NT2/D1 (cell line): ENCODE measurements at regions not wholly inside any gene's neighbourhood (a gene's known extent, or its start where the extent isn't known, plus 50 kb on each side); places are given as distances from the start of the nearest gene placed in this dataset.

Experiments
- DNase-seq: peaks from one replicate; pipeline ENCODE4 v3.0.0-alpha.2; 2011; ENCODE audit warnings: low read depth, low spot score
- H3K27me3 ChIP-seq: 2 replicates; pipeline ENCODE4 v1.6.0; 2011; ENCODE audit warnings: mild to moderate bottlenecking; ENCODE audit not compliant: insufficient read length, insufficient read depth
- H3K36me3 ChIP-seq: 2 replicates; pipeline ENCODE4 v1.6.1; 2011; ENCODE audit warnings: mild to moderate bottlenecking, low read length, mixed read lengths; ENCODE audit not compliant: insufficient read depth, insufficient read length
- H3K4me1 ChIP-seq: 2 replicates; pipeline ENCODE4 v1.5.1; 2011; ENCODE audit not compliant: insufficient read depth, insufficient read length
- H3K4me3 ChIP-seq: 2 replicates; pipeline ENCODE4 v1.5.1; 2011; ENCODE audit warnings: low read depth; ENCODE audit not compliant: insufficient read length
- H3K9ac ChIP-seq: 2 replicates; pipeline ENCODE4 v1.6.0; 2011; ENCODE audit warnings: low read depth; ENCODE audit not compliant: insufficient read length
- H3K9me3 ChIP-seq: 2 replicates; pipeline ENCODE4 v1.5.1; 2011; ENCODE audit warnings: mild to moderate bottlenecking, low read length; ENCODE audit not compliant: insufficient read depth
- SUZ12 ChIP-seq: IDR thresholded peaks from 2 replicates; pipeline ENCODE4 v1.6.1; 2011; ENCODE audit not compliant: insufficient read length, insufficient read depth; ENCODE audit errors: extremely low read depth
- YY1 ChIP-seq: IDR thresholded peaks from 2 replicates; pipeline ENCODE4 v1.6.1; 2011; ENCODE audit not compliant: insufficient read length, insufficient read depth
- ZNF274 ChIP-seq: IDR thresholded peaks from 2 replicates; pipeline ENCODE4 v1.6.1; 2011; ENCODE audit warnings: mild to moderate bottlenecking, low read depth, low read length

DNA sequence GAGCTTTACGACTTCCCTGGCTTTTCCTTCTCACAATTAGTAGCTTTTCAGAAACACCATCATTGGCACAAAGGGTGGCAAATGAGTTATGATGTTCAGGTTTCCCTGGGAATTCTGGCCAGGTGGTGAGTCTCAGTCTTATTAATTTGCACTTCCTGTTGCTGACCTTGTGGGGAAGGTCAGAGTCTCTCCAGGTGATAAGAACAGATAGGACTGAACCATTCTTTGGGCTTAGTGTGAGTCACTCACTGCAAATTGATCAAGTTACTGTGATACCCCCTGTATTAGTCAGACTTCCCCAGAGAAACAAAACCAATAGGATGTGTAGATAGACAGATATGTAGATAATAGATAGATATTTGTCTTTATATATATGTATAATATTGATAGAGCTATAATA is 53.8 kb upstream of the RANBP3L start:
- H3K4me3 ChIP-seq: no peak overlapping the region
- H3K36me3 ChIP-seq: no peaks in the 10 kb centered on the region
- H3K9ac ChIP-seq: no peak overlapping the region
- H3K4me1 ChIP-seq: no peaks in the 10 kb centered on the region
- no peaks in the 10 kb centered on the region for H3K9me3 ChIP-seq
- TF ChIP-seq ZNF274 (no peak), SUZ12 (no peak), YY1 (no peak)
- no peak for DNase-seq
- no peaks in the 10 kb centered on the region for H3K27me3 ChIP-seq

- Histone ChIP-seq H3K4me3 (no peak overlapping the region), H3K9me3 (no peaks in the 10 kb centered on the region), H3K9ac (no peak overlapping the region), H3K4me1 (no peaks in the 10 kb centered on the region), H3K27me3 (no peaks in the 10 kb centered on the region), H3K36me3 (no peaks in the 10 kb centered on the region)
- TF ChIP-seq SUZ12 (no peak), YY1 (no peak), ZNF274 (no peak)
- no peak for DNase-seq
These were observed 55.2 kb upstream of the RANBP3L start for GRCh38 chr5:36356915-36357314.

DNA sequence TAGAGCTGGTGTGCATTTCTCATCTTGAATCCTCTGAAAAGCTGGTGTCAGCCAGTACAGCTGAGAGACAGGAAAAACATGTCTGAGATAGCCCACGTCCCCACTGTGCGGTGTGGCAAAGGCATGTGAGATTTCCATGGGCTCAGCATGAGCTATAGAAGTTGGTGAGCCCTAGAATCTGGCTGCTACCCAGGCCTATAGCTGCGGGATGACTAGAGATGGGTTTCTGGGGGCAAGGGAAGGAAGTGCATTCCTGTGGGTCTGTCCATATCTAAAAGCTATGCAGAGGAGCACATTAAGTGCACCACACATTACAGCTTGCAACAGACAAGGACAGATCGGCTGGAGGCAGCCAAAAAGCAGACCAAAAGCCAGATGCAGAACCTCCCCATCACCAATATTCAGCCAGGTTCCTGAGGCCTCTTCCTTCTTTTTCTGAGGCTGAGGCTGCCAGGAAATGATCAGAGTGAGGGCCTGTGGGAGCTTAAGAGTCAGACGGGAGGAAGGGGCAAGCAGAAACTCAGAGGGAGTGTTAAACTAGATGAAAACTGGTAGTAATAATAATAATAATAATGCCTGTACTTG is 55.8 kb upstream of the RANBP3L start:
- H3K27me3 ChIP-seq: no peaks in the 10 kb centered on the region
- H3K9me3 ChIP-seq: no peaks in the 10 kb centered on the region
- no peak overlapping the region for H3K4me3 ChIP-seq
- no peaks in the 10 kb centered on the region for H3K36me3 ChIP-seq
- DNase-seq: no peak
- H3K9ac ChIP-seq: no peak overlapping the region
- TF ChIP-seq SUZ12 (no peak), YY1 (no peak), ZNF274 (no peak)
- H3K4me1 ChIP-seq: no peaks in the 10 kb centered on the region

GRCh38 chr5:36359267-36359666 is 57.6 kb upstream of the RANBP3L start:
- DNase-seq: peak; percentile 8
- Histone ChIP-seq H3K36me3 (no peaks in the 10 kb centered on the region), H3K9ac (no peak overlapping the region), H3K9me3 (no peaks in the 10 kb centered on the region), H3K27me3 (no peaks in the 10 kb centered on the region), H3K4me3 (no peak overlapping the region), H3K4me1 (no peaks in the 10 kb centered on the region)
- TF ChIP-seq SUZ12 (no peak), ZNF274 (no peak), YY1 (no peak)

GRCh38 chr5:36360307-36360706 is 58.6 kb upstream of the RANBP3L start:
- H3K9ac ChIP-seq: no peak overlapping the region
- H3K4me3 ChIP-seq: no peak overlapping the region
- no peaks in the 10 kb centered on the region for H3K27me3 ChIP-seq
- H3K4me1 ChIP-seq: no peaks in the 10 kb centered on the region
- no peaks in the 10 kb centered on the region for H3K9me3 ChIP-seq
- DNase-seq: no peak
- TF ChIP-seq SUZ12: no peak
- TF ChIP-seq ZNF274: no peak
- TF ChIP-seq YY1: no peak
- H3K36me3 ChIP-seq: no peaks in the 10 kb centered on the region

- DNase-seq: no peak
- no peak for TF ChIP-seq YY1
- no peak for TF ChIP-seq SUZ12
- TF ChIP-seq ZNF274: no peak
- no peaks in the 10 kb centered on the region for H3K27me3 ChIP-seq
- H3K4me3 ChIP-seq: no peak overlapping the region
- no peaks in the 10 kb centered on the region for H3K4me1 ChIP-seq
- H3K36me3 ChIP-seq: no peaks in the 10 kb centered on the region
- no peak overlapping the region for H3K9ac ChIP-seq
- no peaks in the 10 kb centered on the region for H3K9me3 ChIP-seq
These were observed 61.4 kb upstream of the RANBP3L start for GRCh38 chr5:36363101-36363500.

DNA sequence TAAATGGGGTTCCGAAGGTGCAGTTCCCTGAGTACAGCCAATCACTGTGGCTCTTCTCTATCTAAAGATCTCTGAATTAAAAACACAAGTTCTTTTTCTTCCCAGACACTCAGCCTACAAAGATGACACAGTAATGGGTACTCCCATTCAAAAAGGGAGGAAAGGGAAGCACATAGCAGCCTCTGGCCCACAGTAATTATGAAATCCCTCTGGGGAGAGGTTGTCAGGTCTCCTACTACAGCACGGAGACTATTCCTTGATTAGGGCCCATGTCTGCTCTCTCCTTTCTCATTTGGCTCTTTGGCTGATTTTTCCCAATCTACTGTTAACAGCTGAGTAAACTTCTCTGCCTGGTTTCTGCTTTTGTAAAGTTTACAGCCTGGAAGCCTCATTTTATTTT is 62.0 kb upstream of the RANBP3L start:
- no peaks in the 10 kb centered on the region for H3K27me3 ChIP-seq
- H3K9me3 ChIP-seq: no peaks in the 10 kb centered on the region
- H3K9ac ChIP-seq: no peak overlapping the region
- H3K4me1 ChIP-seq: no peaks in the 10 kb centered on the region
- no peak for TF ChIP-seq YY1
- TF ChIP-seq ZNF274: no peak
- no peak overlapping the region for H3K4me3 ChIP-seq
- H3K36me3 ChIP-seq: no peaks in the 10 kb centered on the region
- DNase-seq: no peak

- H3K9ac ChIP-seq: no peak overlapping the region
- no peaks in the 10 kb centered on the region for H3K36me3 ChIP-seq
- no peaks in the 10 kb centered on the region for H3K4me1 ChIP-seq
- no peak for DNase-seq
- H3K4me3 ChIP-seq: no peak overlapping the region
- no peak for TF ChIP-seq ZNF274
- TF ChIP-seq SUZ12: no peak
- no peak for TF ChIP-seq YY1
- no peaks in the 10 kb centered on the region for H3K9me3 ChIP-seq
- no peaks in the 10 kb centered on the region for H3K27me3 ChIP-seq
These were observed 62.8 kb upstream of the RANBP3L start for GRCh38 chr5:36364473-36364872.

DNA sequence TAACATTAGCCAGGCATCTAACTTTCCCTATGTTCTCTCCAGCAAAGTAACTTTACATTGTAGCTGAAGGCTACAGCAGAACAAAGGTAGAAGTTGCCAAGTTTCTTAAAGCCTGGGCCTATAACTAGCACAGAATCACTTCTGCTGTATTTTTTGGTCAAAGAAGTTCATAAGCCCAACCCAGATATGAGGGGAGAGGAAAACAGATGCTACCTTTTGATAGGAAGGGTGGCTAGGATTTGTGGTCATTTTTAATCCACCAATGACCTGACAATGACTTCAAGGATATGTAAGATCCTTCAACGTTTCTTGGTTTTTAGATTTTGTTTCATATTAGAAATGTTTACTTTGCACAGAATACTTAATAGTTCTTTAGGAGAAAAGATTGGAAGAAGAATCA is 64.2 kb upstream of the RANBP3L start:
- no peaks in the 10 kb centered on the region for H3K4me1 ChIP-seq
- H3K27me3 ChIP-seq: no peaks in the 10 kb centered on the region
- DNase-seq: no peak
- TF ChIP-seq ZNF274: no peak
- no peak for TF ChIP-seq SUZ12
- no peak for TF ChIP-seq YY1
- no peaks in the 10 kb centered on the region for H3K9me3 ChIP-seq
- H3K4me3 ChIP-seq: no peak overlapping the region
- H3K36me3 ChIP-seq: no peaks in the 10 kb centered on the region
- H3K9ac ChIP-seq: no peak overlapping the region
